LoVo (cell line): ENCODE measurements at regions not wholly inside any gene's neighbourhood (a gene's known extent, or its start where the extent isn't known, plus 50 kb on each side); places are given as distances from the start of the nearest gene placed in this dataset.
A peak's percentile ranks its signal among the peaks of the same experiment; 100 is the strongest.

Source experiments
- DNase-seq: peaks from one replicate; pipeline ENCODE4 v3.0.0-alpha.2; 2016; ENCODE audit warnings: low spot score

GRCh38 chr13:70893832-70894231 lies 785.6 kb upstream of the KLHL1 start:
- DNase-seq = no peak

- no peak for DNase-seq
Measured at GRCh38 chr13:70890289-70890688, 782.0 kb upstream of the KLHL1 start.

GRCh38 chr13:70889163-70889562 lies 780.9 kb upstream of the KLHL1 start:
- no peak for DNase-seq

DNA sequence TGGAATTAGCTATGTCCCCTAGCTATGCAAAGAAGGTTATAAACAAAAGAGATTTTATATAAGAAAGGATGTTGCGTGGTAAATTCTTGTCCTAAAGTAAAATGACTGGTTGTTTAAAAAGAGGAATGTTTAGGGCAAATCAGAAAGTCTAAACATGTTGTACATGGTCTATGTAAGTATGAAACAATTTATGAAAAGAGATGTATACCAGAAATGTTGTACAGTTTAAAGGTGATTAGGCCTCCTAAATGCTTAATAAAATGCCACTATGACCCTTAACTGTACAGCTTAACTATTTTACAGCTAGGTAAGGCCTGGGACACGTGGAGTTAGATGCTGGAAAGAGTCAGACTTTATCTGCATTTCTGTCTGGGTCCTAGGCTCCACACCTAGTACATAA lies 775.9 kb upstream of the KLHL1 start:
- no peak for DNase-seq

- DNase-seq = no peak
Measured at GRCh38 chr13:70874636-70875035, 766.4 kb upstream of the KLHL1 start.

DNA sequence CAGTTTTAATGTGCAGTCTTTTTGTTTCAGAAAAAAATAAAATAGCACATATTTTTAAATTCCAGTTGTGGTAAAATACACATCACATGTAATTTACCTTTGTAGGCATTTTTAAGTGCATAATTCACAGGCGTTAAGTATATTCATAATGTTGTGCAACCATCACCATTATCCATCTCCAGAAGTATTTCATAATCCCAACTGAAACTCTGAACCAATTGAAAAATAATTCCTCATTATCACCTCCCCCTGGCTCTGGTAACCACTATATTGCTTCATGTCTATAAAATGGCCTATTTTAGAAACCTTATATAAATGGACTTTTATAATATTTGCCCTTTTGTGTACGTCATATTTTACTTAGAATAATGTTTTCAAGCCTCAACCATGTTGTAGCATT lies 756.5 kb upstream of the KLHL1 start:
- DNase-seq = no peak

- DNase-seq = peak; percentile 65
Measured at GRCh38 chr13:70856711-70857110, 748.5 kb upstream of the KLHL1 start.

GRCh38 chr13:70856025-70856424 lies 747.8 kb upstream of the KLHL1 start:
- no peak for DNase-seq

- DNase-seq = no peak
Measured at GRCh38 chr13:70849222-70849621, 741.0 kb upstream of the KLHL1 start.

- DNase-seq = no peak
Measured at GRCh38 chr13:70844391-70845108, 736.3 kb upstream of the KLHL1 start.

- DNase-seq = no peak
Measured at GRCh38 chr13:70842062-70842644, 733.9 kb upstream of the KLHL1 start.

DNA sequence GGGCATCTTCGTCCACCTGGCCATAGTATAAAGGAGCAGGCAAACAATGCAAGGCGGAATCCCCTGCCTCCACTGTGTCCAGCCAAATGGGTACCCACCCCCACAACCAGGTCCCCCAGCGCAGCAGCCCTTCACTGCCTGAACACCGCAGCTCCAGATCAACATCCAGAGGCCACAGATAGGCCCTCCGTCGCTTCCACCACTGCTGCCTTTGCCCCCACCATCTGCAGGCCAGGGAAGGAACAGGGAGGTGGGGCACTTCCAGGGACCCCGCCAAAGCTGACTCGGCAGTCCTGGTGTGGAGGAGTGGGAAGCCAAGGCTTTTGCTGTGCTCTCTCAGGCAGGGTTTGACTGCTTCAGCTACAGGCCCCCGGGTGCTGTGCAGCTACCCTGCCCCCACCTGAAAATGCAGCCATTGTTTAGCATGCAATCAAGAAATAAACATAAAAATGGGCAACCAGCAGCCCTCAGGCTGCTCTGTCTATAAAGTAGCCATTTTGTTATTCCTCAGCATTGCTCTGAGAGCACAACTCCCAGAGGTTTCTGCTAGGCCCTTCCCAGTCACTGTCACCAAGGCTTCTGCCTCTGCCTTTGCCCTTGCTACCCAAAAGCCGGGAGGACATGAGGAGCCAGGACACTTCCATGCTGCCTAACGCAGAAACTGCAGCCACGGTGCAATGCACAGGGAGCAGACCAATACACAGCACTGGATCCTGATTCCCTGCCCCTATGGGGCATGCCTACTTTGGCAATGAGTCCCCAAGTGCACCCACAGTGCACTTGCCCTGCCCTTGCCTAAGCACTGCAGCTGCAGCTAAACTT lies 733.2 kb upstream of the KLHL1 start:
- no peak for DNase-seq

DNA sequence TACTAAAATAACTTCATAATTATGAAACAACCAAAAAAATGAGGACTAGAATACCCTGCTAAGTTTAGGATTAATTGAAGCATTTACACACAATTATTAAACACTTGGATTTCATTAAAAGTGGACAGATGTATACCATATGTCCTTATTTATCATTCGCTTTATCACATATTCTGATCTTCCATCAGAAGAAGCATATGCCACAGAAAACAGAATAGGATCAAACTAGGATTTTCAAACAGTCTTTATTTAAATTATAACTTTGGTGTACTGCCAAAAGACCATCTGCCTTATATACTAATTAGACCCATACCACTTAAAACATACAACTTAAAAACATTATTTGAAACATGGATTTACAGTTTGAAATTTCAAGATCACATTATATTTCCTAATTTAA lies 727.1 kb upstream of the KLHL1 start:
- no peak for DNase-seq

- DNase-seq = no peak
Measured at GRCh38 chr13:70829748-70830147, 721.5 kb upstream of the KLHL1 start.

DNA sequence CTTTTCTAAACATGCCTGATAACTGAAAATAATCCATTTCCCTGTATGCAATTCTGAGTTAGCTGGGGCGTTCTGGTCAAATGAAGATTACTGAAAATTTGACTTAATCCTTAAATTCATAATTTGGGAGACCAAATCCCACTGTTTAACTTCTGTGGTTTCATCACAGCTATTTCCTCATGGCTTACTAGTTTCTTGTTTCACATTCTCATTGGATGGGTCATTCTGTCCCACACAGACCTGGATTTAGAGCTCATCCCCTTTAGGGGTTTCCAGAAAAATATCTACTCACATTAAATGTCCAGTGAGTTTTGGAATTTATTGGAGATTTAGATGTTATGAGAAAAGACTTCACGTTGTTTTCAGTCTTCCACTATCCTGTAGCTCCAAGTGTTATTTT lies 709.3 kb upstream of the KLHL1 start:
- no peak for DNase-seq

DNA sequence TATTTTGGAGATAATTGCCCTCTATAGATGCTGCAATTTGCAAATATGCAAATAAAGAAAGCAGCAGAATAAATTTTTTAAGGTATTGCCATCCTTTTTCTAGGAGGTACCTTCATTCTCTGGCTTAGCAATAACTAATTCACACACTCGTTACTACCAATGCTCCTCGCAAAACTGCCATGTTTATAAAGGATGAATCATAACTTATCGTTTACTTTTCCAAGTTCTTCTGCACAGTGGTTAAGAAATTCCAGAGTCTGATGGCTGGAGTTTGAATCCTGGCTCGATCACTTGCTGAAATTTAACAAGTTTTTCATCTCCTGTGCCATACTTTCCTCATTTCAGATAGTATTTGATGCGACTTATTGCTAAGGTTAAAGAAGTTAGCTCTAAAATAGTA lies 708.6 kb upstream of the KLHL1 start:
- no peak for DNase-seq

GRCh38 chr13:70814684-70815083 lies 706.4 kb upstream of the KLHL1 start:
- no peak for DNase-seq

GRCh38 chr13:70812481-70812880 lies 704.2 kb upstream of the KLHL1 start:
- DNase-seq = no peak

GRCh38 chr13:70809588-70809987 lies 701.3 kb upstream of the KLHL1 start:
- DNase-seq = no peak

- DNase-seq = no peak
Measured at GRCh38 chr13:70798385-70798784, 690.1 kb upstream of the KLHL1 start.

- DNase-seq = no peak
Measured at GRCh38 chr13:70795484-70795883, 687.2 kb upstream of the KLHL1 start.

DNA sequence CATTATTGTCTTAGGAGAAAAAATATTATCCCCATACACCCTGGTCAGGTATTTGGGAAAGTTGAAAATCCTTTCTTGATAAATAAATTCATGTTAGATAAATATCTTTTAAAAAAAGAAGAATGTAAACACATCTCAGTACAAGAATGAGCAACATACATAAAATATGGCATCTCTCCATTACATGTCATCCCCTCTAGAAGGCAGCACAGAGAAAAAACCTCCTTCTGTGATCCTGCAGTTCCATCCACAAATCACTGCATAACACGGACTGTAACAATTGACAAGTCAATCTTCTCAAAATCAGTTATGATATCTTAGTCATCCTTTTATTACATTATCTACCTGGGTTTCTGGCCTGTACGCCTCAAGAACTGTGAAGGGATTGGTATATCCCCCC lies 683.9 kb upstream of the KLHL1 start:
- no peak for DNase-seq

- no peak for DNase-seq
Measured at GRCh38 chr13:70789751-70790150, 681.5 kb upstream of the KLHL1 start.
